Keratinocyte (primary cell): ENCODE measurements at regions not wholly inside any gene's neighbourhood (a gene's known extent, or its start where the extent isn't known, plus 50 kb on each side); places are given as distances from the start of the nearest gene placed in this dataset.

ENCODE experiments used
- CTCF ChIP-seq, 3 experiments: IDR thresholded peaks in 1 of 3; conservative IDR thresholded peaks in 1 of 3; optimal IDR thresholded peaks in 1 of 3; 2 replicates in 2 of 3; 3 replicates in 1 of 3; pipeline versions ENCODE3 to v1.5.1; 2011; ENCODE audit warnings: low read length in 3 of 3, mild to moderate bottlenecking in 3 of 3, moderate library complexity in 2 of 3, control low read depth in 1 of 3, inconsistent platforms in 1 of 3; ENCODE audit not compliant: insufficient read depth in 2 of 3; ENCODE audit errors: extremely low read depth in 1 of 3
- EZH2 ChIP-seq: IDR thresholded peaks from one replicate; pipeline ENCODE4 v1.6.1; 2012; ENCODE audit warnings: inconsistent platforms, mild to moderate bottlenecking, low read length, moderate library complexity

DNA sequence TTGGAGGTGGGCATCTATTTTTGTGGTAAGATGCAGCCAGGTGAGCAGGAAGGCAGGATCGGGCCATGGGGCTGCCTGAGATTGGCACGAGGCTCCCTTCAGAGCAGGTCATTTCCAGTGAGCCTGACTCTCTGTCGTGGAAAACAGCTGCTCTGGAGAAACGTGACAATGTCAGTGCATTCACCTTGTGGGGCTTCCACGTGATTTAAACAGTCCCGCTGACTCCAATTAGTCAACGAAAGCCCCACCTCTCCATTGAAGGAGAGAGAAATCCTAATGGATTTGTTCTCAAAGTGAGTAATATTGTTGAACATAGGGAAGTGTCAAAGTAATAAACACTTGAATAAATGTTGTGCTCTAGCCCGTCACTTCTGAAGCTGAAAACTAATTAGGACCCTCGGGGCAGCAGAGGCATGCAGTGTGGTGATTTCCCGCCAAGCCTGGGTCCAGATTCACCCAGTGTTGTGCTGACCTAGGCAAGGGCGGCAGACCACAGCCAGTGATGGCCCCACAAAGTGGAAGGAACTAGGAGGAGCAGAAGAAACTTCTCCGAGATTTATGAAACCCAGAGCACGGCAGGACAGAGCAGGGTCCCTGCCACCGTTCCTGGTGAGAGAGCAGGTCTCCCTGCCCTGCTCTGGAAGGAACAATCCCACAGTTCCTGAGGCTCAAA is 172.5 kb upstream of the C1orf174 start:
- TF ChIP-seq CTCF (optimal IDR thresholded peaks at IDR 0.05 in 1 of 3, IDR thresholded peaks at IDR 0.05 in 1 of 3, conservative IDR thresholded peaks at IDR 0.05 in 1 of 3; ENCODE audit: extremely low read depth in 1 of 3, insufficient read depth in 2 of 3, low read length in 3 of 3) (no peak), EZH2 (no peak)
